ENCODE measurements at regions not wholly inside any gene's neighbourhood (a gene's known extent, or its start where the extent isn't known, plus 50 kb on each side); places are given as distances from the start of the nearest gene placed in this dataset.

DNA sequence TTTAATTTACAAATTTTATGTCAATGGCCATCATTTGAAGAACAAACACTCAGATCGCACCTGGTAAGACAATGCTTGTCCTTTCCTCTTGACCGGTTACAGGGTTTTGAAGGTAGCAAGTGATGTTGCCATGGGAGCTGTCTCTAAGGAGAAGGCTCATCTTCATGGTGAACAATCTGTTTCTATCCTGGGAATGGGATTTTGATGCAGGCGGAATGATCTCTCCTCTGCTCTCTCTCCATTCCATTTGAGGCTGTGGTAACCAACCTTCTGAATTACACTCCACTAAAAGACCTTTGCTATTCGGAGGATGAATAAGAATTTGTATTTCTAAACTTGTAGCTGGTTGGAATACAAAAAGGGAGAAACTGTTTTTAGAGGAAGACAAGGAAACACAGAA lies 57.9 kb upstream of the SLC5A9 start:
- Histone ChIP-seq H3K9me3 (no peaks in the 10 kb centered on the region), H3K4me3 (no peak overlapping the region), H3K27me3 (ENCODE audit: low read depth) (no peaks in the 10 kb centered on the region), H3K4me1 (no peaks in the 10 kb centered on the region), H3K36me3 (replicated peaks) (no peaks in the 10 kb centered on the region)
- in situ Hi-C loops (cut with MboI; ENCODE audit: low sequenced_read_pairs), result no loop called here
- DNase-seq (ENCODE audit: low spot score in 2 of 2), result no peak

DNA sequence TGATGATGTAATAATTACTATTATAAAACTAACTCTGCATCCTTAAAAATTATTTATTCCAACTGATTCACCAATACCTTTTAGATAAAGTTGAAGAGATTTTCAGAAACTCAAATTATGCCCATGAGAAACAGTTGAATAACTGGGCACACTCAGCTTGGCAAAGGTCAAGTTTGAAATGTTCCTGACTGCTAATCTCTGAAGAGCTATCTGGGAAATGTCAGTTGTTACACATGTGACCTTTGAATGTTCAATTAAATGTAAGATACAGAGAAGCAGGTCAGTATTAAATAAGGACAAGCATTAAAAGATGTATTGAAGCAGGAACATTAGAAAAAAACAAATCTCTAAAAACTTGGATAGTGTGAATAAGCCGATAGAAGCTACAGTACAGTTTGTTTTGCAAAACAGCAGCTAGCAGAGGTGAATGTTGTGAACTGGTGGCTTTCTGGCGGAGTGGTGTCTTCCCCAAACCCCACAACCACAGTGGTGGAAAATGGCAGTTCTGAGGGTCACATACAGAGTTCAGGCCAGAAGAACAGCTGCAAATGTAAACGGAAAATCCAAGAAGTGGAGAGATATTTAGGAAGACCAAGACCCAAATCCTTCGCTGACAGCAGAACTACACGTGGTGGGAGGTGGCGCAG lies 61.9 kb upstream of the SLC5A9 start:
- no peaks in the 10 kb centered on the region for H3K27me3 ChIP-seq (ENCODE audit: low read depth)
- H3K36me3 ChIP-seq (replicated peaks), result no peaks in the 10 kb centered on the region
- H3K4me1 ChIP-seq, result no peaks in the 10 kb centered on the region
- in situ Hi-C loops (cut with MboI; ENCODE audit: low sequenced_read_pairs), result no loop called here
- no peaks in the 10 kb centered on the region for H3K9me3 ChIP-seq
- no peak for DNase-seq (ENCODE audit: low spot score in 2 of 2)
- no peak overlapping the region for H3K4me3 ChIP-seq

DNA sequence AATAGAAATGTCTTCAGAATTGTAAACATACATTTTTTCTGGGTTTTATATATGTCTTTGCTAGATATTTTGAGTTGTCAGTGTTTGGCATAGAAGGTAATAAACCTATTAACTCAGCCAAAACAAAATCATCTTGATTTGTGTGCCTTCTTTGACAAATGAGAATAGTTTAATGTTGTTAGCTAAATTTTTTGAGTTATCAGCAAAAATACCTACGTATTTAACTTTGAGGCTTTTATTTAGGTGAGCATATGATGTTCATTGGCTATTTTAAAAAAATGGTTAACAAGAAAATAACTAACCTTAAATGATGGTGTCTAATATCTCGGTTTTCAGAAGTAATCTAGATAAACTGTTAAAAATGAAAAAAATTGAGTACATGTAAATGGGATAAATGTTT lies 83.2 kb upstream of the SLC5A9 start:
- H3K4me3 ChIP-seq, result no peak overlapping the region
- H3K4me1 ChIP-seq, result no peaks in the 10 kb centered on the region
- no peak for DNase-seq (ENCODE audit: low spot score in 2 of 2)
- H3K27me3 ChIP-seq (ENCODE audit: low read depth), result no peaks in the 10 kb centered on the region
- in situ Hi-C loops (cut with MboI; ENCODE audit: low sequenced_read_pairs), result no loop called here
- no peaks in the 10 kb centered on the region for H3K36me3 ChIP-seq (replicated peaks)
- H3K9me3 ChIP-seq, result no peaks in the 10 kb centered on the region

DNA sequence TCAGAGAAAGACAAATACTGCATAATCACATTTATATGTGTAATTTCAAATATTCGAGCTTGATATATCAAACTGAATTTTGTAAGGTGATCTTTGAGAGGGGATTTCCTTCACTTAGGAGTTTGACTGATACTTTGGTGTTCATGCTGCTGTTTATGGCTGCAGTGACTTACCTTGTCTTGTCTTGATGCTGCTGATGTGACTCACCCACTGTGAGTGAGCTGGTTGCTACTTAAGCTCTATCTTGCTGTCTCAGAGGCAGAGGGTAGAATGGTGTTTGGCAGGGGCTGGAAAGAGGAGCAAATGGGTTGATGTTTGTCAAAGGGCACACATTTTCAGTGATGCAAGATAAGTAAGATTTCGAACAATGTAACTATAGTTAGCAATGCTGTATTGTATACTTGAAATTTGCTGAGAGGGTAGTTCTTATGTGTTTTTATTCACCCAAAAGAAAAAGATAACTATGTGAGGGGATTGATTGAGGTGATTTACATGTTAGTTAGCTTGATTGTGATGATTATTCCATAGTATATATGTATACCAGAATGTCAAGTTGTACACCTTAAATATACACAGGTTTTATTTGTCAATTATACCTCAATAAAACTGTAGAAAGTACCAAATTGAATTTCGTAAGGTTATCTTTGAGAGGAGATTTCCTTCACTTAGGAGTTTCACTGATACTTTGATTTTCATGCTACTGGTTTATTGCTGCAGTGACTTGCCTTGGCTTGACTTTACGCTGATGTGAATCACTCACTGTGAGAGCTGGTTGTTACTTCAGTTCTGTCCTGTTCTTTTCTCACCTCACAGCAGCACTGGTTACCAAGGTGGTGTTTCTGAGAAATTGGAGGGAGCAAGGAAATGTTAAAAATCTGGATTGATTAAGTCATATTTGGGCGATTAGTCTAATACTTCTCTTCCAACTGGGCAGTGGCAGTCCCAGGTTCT lies 94.5 kb upstream of the SLC5A9 start:
- DNase-seq (ENCODE audit: low spot score in 2 of 2), result no peak
- Histone ChIP-seq H3K27me3 (ENCODE audit: low read depth) (no peaks in the 10 kb centered on the region), H3K9me3 (no peaks in the 10 kb centered on the region), H3K36me3 (replicated peaks) (no peaks in the 10 kb centered on the region), H3K4me1 (no peaks in the 10 kb centered on the region), H3K4me3 (no peak overlapping the region)
- in situ Hi-C loops (cut with MboI; ENCODE audit: low sequenced_read_pairs), result no loop called here

DNA sequence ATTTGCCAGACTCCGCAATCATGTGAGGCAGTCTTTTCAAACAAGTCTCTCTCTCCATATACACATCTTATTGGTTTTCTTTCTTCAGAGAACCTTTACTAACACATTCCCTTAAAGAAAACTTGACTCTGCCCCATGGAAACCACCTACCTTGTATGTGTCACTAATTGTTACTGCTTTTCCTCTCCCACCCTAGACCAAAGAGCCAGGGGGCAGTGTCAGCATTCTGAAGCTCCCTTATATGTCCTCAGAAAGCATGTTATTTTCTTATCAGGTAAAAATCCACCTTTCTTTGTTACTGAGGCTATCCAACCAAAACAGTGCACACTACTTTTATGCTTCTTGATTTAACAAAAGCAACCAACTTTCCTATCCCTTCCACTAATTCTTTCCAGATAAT lies 98.9 kb upstream of the SLC5A9 start:
- DNase-seq (ENCODE audit: low spot score in 2 of 2), result no peak
- no peaks in the 10 kb centered on the region for H3K4me1 ChIP-seq
- in situ Hi-C loops (cut with MboI; ENCODE audit: low sequenced_read_pairs), result no loop called here

DNA sequence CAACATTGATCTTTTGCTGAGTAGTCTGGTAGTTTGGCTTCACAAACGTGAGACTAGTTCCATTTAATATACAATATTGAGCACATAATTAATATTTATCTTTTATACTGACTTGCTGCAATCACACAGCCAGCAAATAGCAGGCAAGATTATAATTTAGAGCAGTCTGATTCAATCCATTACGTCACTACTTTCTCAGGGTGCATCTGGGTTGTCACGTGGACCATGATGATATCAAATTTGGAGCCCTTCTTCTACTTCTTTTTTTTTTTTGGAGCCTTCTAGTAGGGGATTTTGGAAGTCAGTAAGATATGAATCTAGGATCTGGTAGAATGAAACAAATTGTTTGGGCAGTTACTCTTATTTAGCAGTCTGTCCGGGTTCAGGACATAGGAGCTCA lies 100.6 kb upstream of the SLC5A9 start:
- H3K9me3 ChIP-seq, result no peaks in the 10 kb centered on the region
- H3K36me3 ChIP-seq (replicated peaks), result no peaks in the 10 kb centered on the region
- DNase-seq (ENCODE audit: low spot score in 2 of 2), result no peak
- H3K4me3 ChIP-seq, result no peak overlapping the region
- no peaks in the 10 kb centered on the region for H3K4me1 ChIP-seq
- H3K27me3 ChIP-seq (ENCODE audit: low read depth), result no peaks in the 10 kb centered on the region
- in situ Hi-C loops (cut with MboI; ENCODE audit: low sequenced_read_pairs), result no loop called here

More for the DNA sequence above, 98.9 kb upstream of the SLC5A9 start:
- Histone ChIP-seq H3K27me3 (ENCODE audit: low read depth) (no peaks in the 10 kb centered on the region), H3K36me3 (replicated peaks) (no peaks in the 10 kb centered on the region), H3K4me3 (no peak overlapping the region), H3K9me3 (no peaks in the 10 kb centered on the region)

DNA sequence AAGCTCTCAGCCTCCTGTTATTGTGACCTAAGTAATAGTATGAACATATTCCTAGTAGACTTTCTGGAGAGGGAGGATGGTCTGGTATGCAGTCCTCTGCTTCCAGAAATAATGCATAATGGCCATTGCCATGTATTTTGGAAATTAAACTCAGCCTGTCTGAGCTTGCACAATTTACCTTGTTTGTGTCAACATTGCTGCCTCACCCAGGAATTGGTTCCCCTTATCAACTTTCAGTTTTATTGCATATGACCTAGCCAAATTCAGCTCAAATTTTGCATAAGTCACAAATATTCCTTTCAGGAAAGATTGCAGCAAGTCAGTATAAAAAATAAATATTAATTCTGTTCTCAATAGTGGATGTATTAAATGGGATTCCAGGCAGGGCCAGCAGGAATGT lies 101.9 kb upstream of the SLC5A9 start:
- H3K36me3 ChIP-seq (replicated peaks), result no peaks in the 10 kb centered on the region
- H3K9me3 ChIP-seq, result no peaks in the 10 kb centered on the region
- DNase-seq (ENCODE audit: low spot score in 2 of 2), result no peak
- no peaks in the 10 kb centered on the region for H3K4me1 ChIP-seq
- H3K27me3 ChIP-seq (ENCODE audit: low read depth), result no peaks in the 10 kb centered on the region
- in situ Hi-C loops (cut with MboI; ENCODE audit: low sequenced_read_pairs), result no loop called here
- no peak overlapping the region for H3K4me3 ChIP-seq

DNA sequence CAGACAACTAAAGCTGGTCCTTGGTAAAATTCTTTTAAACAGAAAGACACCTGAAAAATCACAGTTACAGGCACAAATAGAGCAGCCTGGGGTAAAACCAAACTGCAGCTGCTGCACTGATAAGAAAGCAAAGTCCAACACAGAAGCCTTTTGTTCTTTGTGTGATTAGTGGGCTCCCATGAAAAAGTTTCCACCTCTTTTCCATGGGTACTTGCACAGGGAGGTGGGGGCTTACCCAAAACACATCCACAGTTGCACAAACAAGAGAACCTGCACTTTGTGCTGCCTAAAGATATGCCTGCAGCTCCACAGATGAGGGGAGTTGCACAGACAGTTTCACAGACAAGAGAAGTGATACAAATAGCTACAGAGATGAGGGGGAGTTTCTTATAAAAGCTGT lies 106.7 kb upstream of the SLC5A9 start:
- Histone ChIP-seq H3K4me1 (no peaks in the 10 kb centered on the region), H3K4me3 (no peak overlapping the region), H3K36me3 (replicated peaks) (no peaks in the 10 kb centered on the region), H3K27me3 (ENCODE audit: low read depth) (no peaks in the 10 kb centered on the region; the same call in 1 of the 2 replicates), H3K9me3 (no peaks in the 10 kb centered on the region)
- DNase-seq (ENCODE audit: low spot score in 2 of 2), result no peak
- in situ Hi-C loops (cut with MboI; ENCODE audit: low sequenced_read_pairs), result no loop called here

DNA sequence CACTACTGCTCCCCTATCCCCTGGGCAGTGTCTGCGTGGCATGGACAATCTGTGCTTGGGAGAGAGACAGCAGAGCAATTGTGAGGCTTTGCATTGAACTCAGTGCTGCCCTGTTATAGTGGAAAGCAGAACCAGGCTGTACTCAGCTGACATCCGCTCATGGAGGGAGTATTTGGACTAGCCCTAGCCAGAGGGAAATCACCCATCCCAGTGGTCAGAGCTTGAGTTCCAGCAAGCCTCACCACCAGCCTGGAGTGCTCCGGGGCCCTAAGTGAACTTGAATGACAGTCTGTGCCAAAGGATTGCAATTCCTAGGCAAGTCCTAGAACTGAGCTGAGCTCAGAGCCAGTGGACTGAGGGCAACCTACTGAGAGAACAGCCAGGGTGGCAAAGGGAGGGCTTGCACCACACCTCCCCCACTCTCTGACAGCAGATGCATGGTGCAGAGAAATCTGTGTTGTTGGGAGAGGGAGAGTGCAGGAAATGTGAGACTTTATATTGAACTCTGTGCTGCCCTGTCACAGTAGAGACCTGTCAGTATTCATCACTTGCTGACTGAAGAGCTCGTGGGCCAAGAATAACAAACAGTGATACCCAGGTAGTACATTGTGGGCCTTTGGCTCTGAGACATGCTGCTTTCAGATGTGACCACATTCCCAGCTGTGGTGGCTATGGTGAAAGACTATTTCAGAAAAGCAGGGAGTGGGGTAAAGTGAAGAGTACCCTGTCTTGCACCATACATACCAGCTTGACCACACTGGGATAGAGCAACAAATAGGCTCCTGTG lies 107.7 kb upstream of the SLC5A9 start:
- H3K36me3 ChIP-seq (replicated peaks), result no peaks in the 10 kb centered on the region
- no peak for DNase-seq (ENCODE audit: low spot score in 2 of 2)
- H3K27me3 ChIP-seq (ENCODE audit: low read depth), result no peaks in the 10 kb centered on the region; the same call in 1 of the 2 replicates
- no peaks in the 10 kb centered on the region for H3K9me3 ChIP-seq
- H3K4me1 ChIP-seq, result no peaks in the 10 kb centered on the region
- no peak overlapping the region for H3K4me3 ChIP-seq
- in situ Hi-C loops (cut with MboI; ENCODE audit: low sequenced_read_pairs), result no loop called here

DNA sequence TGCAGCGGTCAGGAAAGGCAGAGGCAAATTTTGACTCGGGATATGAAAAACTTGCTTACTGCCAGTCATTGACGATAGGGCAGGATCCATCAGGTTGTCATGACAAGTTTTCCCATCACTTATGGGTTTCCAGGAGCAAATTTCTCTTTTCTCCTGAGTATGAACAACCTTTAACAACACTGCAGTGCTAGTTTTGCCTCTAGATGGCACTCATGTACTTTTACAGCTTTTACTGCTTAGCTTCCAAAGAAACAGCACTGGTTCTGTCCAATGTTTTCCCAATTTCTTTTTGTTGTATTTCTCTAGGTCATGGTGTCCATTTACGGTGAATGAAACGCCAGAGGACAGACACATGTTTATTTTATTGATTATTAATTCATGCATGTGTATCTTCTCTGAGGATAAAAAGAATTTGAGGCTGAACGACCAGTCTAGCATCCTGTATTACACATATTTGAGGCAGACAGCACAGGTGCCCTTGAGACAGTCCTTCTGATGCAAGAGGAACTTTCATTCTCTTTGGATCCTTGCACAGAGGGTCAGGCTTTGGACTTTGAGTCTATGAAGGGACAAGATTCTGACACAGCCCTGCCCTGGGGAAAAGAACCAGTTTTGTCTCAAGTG lies 112.3 kb upstream of the TRABD2B start:
- Histone ChIP-seq H3K9me3 (no peaks in the 10 kb centered on the region), H3K36me3 (replicated peaks) (no peaks in the 10 kb centered on the region), H3K27me3 (ENCODE audit: low read depth) (no peaks in the 10 kb centered on the region; the same call in 1 of the 2 replicates), H3K4me1 (no peaks in the 10 kb centered on the region), H3K4me3 (no peak overlapping the region)
- DNase-seq (ENCODE audit: low spot score in 2 of 2), result peak; percentile 23 to 45
- in situ Hi-C loops (cut with MboI; ENCODE audit: low sequenced_read_pairs), result loop anchor here (5.0 kb wide), 1 partner anchor 93 kb away; no protein-coding TSS in a partner anchor

DNA sequence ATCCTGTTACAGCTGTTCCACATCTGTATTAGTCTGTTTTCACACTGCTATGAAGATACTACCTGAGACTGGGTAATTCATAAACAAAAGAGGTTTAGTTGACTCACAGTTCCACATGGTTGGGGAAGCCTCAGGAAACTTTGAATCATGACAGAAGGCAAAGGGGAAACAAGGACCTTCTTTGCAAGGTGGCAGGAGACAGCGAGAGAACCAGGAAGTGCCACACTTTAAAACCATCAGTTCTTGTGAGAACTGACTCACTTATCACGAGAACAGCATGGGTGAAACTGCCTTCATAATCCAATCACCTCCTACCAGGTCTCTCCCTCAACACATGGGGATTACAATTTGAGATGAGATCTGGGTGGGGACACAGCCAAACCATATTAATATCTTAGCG lies 110.3 kb upstream of the TRABD2B start:
- Histone ChIP-seq H3K4me3 (no peak overlapping the region), H3K27me3 (ENCODE audit: low read depth) (no peaks in the 10 kb centered on the region; the same call in 1 of the 2 replicates), H3K36me3 (replicated peaks) (no peaks in the 10 kb centered on the region), H3K4me1 (no peaks in the 10 kb centered on the region), H3K9me3 (no peaks in the 10 kb centered on the region)
- no peak for DNase-seq (ENCODE audit: low spot score in 2 of 2)
- in situ Hi-C loops (cut with MboI; ENCODE audit: low sequenced_read_pairs), result loop anchor here (5.0 kb wide), 1 partner anchor 95 kb away; no protein-coding TSS in a partner anchor

DNA sequence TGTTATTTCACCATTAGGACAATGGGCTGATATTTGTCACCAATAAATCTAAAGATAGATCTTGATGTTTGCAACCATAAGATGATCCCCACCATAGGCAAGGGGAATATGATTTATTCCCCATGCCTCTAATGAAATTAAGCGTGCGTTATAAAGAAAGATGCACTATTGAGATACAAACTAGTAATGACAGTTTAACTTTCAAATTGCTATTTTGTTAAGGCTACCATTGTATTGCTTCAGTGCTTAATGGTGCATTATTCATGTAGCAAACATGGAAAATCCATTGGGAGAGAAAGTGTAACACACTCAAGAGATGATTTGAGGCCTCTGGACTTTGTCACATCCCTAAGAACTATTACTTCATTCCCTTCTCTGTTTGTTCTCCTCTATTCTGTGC lies 108.9 kb upstream of the TRABD2B start:
- Histone ChIP-seq H3K27me3 (ENCODE audit: low read depth) (no peaks in the 10 kb centered on the region), H3K9me3 (no peaks in the 10 kb centered on the region), H3K4me3 (no peak overlapping the region), H3K36me3 (replicated peaks) (no peaks in the 10 kb centered on the region), H3K4me1 (no peaks in the 10 kb centered on the region)
- in situ Hi-C loops (cut with MboI; ENCODE audit: low sequenced_read_pairs), result loop anchor here (5.0 kb wide), 1 partner anchor 96 kb away; no protein-coding TSS in a partner anchor
- DNase-seq (ENCODE audit: low spot score in 2 of 2), result no peak

DNA sequence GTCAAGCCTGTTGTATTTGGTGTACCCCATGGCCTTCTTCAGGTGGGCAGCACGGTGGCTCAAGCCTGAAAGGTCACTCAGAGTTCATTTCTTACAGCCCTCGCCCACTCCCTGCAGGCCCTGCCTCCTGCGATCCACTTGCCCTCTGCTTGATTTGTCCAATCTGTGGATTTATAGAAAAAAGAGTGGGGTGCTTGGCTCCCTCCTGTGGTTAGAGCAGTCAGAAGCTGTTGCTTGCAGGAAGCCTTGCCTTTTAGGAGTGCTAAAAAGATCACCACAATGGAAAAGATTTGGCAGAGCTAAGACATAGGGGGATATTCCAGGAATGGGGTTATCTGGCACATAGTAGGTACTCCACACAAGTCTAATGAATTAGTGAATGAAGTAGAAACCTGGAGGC lies 108.0 kb upstream of the TRABD2B start:
- in situ Hi-C loops (cut with MboI; ENCODE audit: low sequenced_read_pairs), result loop anchor here (5.0 kb wide), 1 partner anchor 97 kb away; no protein-coding TSS in a partner anchor
- Histone ChIP-seq H3K9me3 (no peaks in the 10 kb centered on the region), H3K27me3 (ENCODE audit: low read depth) (no peaks in the 10 kb centered on the region), H3K4me1 (no peaks in the 10 kb centered on the region), H3K36me3 (replicated peaks) (no peaks in the 10 kb centered on the region), H3K4me3 (no peak overlapping the region)
- DNase-seq (ENCODE audit: low spot score in 2 of 2), result no peak

All from HAP-1 (cell line).